ENCODE measurements at regions not wholly inside any gene's neighbourhood (a gene's known extent, or its start where the extent isn't known, plus 50 kb on each side); places are given as distances from the start of the nearest gene placed in this dataset.

DNA sequence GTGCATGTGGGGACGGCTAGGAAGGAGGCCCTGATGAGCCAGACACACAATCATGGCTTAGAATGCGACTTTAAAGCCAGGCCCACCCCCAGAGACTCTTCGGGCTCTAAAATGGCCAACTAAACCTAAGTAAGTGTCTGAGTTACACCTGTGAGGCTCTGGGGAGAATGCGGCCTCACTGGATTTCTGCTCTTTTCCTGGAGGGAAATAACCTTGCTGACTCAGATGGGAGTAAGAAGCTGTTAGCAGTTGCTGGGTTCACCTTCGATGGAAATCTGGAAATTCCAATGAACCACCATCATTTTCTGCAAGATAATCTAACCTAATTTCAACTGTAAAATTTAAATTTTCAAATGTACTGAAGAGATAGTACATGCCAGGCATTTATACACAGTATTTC lies 97.6 kb upstream of the MAML3 start:
- Histone ChIP-seq H3K27me3 (ENCODE audit: insufficient read depth, low read length, poor library complexity) (peaks cover 12% of the 10 kb centered on the region), H3K9me3 (ENCODE audit: insufficient read depth, low read length, severe bottlenecking) (no peaks in the 10 kb centered on the region), H3K79me2 (ENCODE audit: insufficient read depth, low read length) (no peaks in the 10 kb centered on the region), H3K27ac (ENCODE audit: low read length) (no peak overlapping the region), H3K9ac (ENCODE audit: low read depth, low read length) (no peak overlapping the region), H3K4me3 (ENCODE audit: low read depth in 1 of 2, low read length in 2 of 2) (no peak overlapping the region), H3K4me2 (ENCODE audit: insufficient read depth, low read length) (no peak overlapping the region), H2AFZ (ENCODE audit: low read depth, low read length) (peak overlapping the region; percentile 94; the same call in 1 of the 2 replicates), H4K20me1 (ENCODE audit: insufficient read depth, low read length) (no peaks in the 10 kb centered on the region), H3K4me1 (ENCODE audit: insufficient read depth, low read length) (peaks cover 13% of the 10 kb centered on the region), H3K36me3 (ENCODE audit: insufficient read depth, low read length) (no peaks in the 10 kb centered on the region)
- no peak for TF ChIP-seq EZH2 (IDR thresholded peaks at IDR 0.05; ENCODE audit: borderline replicate concordance, low read depth, low read length, severe bottlenecking)
- TF ChIP-seq, protein P1, sequence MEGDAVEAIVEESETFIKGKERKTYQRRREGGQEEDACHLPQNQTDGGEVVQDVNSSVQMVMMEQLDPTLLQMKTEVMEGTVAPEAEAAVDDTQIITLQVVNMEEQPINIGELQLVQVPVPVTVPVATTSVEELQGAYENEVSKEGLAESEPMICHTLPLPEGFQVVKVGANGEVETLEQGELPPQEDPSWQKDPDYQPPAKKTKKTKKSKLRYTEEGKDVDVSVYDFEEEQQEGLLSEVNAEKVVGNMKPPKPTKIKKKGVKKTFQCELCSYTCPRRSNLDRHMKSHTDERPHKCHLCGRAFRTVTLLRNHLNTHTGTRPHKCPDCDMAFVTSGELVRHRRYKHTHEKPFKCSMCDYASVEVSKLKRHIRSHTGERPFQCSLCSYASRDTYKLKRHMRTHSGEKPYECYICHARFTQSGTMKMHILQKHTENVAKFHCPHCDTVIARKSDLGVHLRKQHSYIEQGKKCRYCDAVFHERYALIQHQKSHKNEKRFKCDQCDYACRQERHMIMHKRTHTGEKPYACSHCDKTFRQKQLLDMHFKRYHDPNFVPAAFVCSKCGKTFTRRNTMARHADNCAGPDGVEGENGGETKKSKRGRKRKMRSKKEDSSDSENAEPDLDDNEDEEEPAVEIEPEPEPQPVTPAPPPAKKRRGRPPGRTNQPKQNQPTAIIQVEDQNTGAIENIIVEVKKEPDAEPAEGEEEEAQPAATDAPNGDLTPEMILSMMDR (IDR thresholded peaks at IDR 0.05; ENCODE audit: borderline replicate concordance, extremely low read depth, low read length, poor library complexity, severe bottlenecking) = no peak
- DNase-seq = no peak
- ATAC-seq (ENCODE audit: insufficient read depth, low read depth) = no peak

DNA sequence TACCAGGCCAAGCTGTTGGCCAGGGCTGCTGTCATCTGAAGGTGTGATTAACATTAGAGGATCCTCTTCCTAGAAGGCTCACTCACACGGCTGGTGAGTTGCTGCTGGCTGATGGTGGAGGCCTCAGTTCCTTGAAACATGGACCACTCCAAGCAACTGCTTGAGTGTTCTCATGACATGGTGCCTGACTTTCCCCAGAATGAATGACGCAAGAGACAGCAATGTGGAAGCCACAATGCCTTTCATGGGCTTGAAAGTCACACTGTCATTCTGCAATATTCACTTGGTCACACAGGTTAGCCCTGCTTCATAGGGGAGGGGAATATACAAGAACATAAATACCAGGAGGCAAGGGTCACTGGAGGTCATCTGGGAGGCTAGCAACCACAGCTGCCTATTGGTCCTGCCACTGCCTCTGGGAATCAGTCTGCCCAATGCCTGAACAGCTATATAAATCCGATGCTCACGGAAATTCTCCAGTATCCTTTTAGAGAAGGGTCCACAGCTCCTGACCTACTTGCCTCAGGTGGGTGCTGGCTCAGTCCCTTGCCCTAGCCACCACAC lies 97.1 kb upstream of the MAML3 start:
- Histone ChIP-seq H3K4me1 (ENCODE audit: insufficient read depth, low read length) (peaks cover 13% of the 10 kb centered on the region), H3K36me3 (ENCODE audit: insufficient read depth, low read length) (no peaks in the 10 kb centered on the region), H3K27ac (ENCODE audit: low read length) (no peak overlapping the region), H2AFZ (ENCODE audit: low read depth, low read length) (0 out of 2 replicates have a peak overlapping the region, but pooled peaks have one; percentile 30), H3K4me2 (ENCODE audit: insufficient read depth, low read length) (no peak overlapping the region), H3K9me3 (ENCODE audit: insufficient read depth, low read length, severe bottlenecking) (no peaks in the 10 kb centered on the region), H3K9ac (ENCODE audit: low read depth, low read length) (no peak overlapping the region), H4K20me1 (ENCODE audit: insufficient read depth, low read length) (no peaks in the 10 kb centered on the region), H3K4me3 (ENCODE audit: low read depth in 1 of 2, low read length in 2 of 2) (no peak overlapping the region), H3K27me3 (ENCODE audit: insufficient read depth, low read length, poor library complexity) (peaks cover 12% of the 10 kb centered on the region), H3K79me2 (ENCODE audit: insufficient read depth, low read length) (no peaks in the 10 kb centered on the region)
- ATAC-seq (ENCODE audit: insufficient read depth, low read depth) = no peak
- TF ChIP-seq EZH2 (IDR thresholded peaks at IDR 0.05; ENCODE audit: borderline replicate concordance, low read depth, low read length, severe bottlenecking) = no peak
- TF ChIP-seq, protein P1 (IDR thresholded peaks at IDR 0.05; ENCODE audit: borderline replicate concordance, extremely low read depth, low read length, poor library complexity, severe bottlenecking) = no peak
- DNase-seq = peak; percentile 8

DNA sequence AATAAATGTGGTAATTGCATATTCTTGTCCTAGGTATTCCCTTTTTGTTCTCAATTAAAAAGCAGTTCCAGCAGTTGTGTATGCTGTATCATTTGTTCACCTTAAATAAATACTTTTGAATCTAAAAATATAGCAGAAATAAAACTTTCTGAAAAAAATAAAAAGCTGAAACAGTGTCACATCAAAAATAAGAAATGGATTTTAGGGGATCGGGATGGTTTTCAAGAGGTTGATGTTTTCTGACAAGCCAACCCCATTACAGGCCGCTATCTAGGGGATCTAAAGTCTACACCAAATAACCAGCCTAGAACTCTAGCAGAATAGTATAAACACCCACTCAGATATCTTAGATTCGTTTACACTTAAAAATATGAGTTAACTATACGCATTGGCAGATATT lies 95.4 kb upstream of the MAML3 start:
- H3K4me2 ChIP-seq (ENCODE audit: insufficient read depth, low read length) = no peak overlapping the region
- no peaks in the 10 kb centered on the region for H3K79me2 ChIP-seq (ENCODE audit: insufficient read depth, low read length)
- no peak overlapping the region for H2AFZ ChIP-seq (ENCODE audit: low read depth, low read length)
- peaks cover 13% of the 10 kb centered on the region for H3K4me1 ChIP-seq (ENCODE audit: insufficient read depth, low read length)
- no peak overlapping the region for H3K27ac ChIP-seq (ENCODE audit: low read length)
- no peak overlapping the region for H3K9ac ChIP-seq (ENCODE audit: low read depth, low read length)
- no peak for TF ChIP-seq EZH2 (IDR thresholded peaks at IDR 0.05; ENCODE audit: borderline replicate concordance, low read depth, low read length, severe bottlenecking)
- TF ChIP-seq, protein P1 (IDR thresholded peaks at IDR 0.05; ENCODE audit: borderline replicate concordance, extremely low read depth, low read length, poor library complexity, severe bottlenecking) = no peak
- H3K9me3 ChIP-seq (ENCODE audit: insufficient read depth, low read length, severe bottlenecking) = no peaks in the 10 kb centered on the region
- H3K4me3 ChIP-seq (ENCODE audit: low read depth in 1 of 2, low read length in 2 of 2) = no peak overlapping the region
- no peak for DNase-seq
- H3K27me3 ChIP-seq (ENCODE audit: insufficient read depth, low read length, poor library complexity) = peaks cover 12% of the 10 kb centered on the region
- H3K36me3 ChIP-seq (ENCODE audit: insufficient read depth, low read length) = no peaks in the 10 kb centered on the region
- no peaks in the 10 kb centered on the region for H4K20me1 ChIP-seq (ENCODE audit: insufficient read depth, low read length)
- ATAC-seq (ENCODE audit: insufficient read depth, low read depth) = no peak
